22Rv1 (cell line): ENCODE measurements at regions not wholly inside any gene's neighbourhood (a gene's known extent, or its start where the extent isn't known, plus 50 kb on each side); places are given as distances from the start of the nearest gene placed in this dataset.

Experiments
- H3K27ac ChIP-seq: fragments of 450-650 bp; 2 replicates; pipeline ENCODE4 v1.5.1; 2017
- ZFX ChIP-seq: fragments of 450-650 bp; IDR thresholded peaks from 2 replicates; pipeline ENCODE4 v1.6.1; 2017; ENCODE audit warnings: antibody characterized with exemption, borderline replicate concordance
- TF ChIP-seq, protein P1 (sequence below): fragments of 450-650 bp; IDR thresholded peaks from 2 replicates; pipeline ENCODE4 v1.5.1; 2017; ENCODE audit warnings: mild to moderate bottlenecking

DNA sequence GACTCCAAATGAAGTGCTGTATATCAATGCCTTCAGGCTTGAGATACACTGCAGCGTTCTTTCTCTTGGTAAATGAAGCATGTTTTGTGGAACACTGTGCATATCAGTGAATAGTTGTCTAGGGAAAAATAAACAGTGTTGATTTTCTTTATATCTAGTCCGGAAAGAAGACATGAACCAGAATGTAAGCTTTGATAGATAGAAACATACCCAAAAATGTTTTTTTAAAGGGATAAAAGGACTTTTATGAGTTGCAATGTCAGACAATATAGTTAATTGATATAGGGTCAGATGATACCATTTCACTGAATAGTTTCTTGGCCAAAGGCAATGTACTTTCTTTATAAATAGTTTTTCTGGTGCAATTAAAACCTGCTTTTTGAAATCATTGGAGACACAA lies 1037.8 kb downstream of the OTOL1 start:
- TF ChIP-seq ZFX: no peak
- TF ChIP-seq, protein P1, sequence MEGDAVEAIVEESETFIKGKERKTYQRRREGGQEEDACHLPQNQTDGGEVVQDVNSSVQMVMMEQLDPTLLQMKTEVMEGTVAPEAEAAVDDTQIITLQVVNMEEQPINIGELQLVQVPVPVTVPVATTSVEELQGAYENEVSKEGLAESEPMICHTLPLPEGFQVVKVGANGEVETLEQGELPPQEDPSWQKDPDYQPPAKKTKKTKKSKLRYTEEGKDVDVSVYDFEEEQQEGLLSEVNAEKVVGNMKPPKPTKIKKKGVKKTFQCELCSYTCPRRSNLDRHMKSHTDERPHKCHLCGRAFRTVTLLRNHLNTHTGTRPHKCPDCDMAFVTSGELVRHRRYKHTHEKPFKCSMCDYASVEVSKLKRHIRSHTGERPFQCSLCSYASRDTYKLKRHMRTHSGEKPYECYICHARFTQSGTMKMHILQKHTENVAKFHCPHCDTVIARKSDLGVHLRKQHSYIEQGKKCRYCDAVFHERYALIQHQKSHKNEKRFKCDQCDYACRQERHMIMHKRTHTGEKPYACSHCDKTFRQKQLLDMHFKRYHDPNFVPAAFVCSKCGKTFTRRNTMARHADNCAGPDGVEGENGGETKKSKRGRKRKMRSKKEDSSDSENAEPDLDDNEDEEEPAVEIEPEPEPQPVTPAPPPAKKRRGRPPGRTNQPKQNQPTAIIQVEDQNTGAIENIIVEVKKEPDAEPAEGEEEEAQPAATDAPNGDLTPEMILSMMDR: no peak
- H3K27ac ChIP-seq: no peak overlapping the region

DNA sequence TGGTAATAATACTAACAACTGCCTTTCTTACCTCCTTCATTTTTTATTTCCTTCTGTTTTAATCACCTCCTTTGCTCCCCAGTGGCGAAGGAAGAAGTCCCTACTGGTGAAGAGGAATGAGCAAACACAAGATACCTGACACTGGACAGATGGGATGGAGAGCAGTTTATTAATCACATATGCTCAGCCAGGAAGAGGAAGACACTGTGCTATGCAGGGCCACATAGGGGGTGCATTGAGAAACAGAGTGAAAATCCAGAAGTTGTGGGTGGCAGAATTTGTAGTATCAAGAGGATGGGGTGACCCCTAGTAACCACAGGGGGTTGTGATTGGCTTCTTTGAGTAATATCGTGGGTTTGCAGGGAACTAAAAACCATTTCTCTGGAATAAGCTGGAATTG lies 1041.9 kb downstream of the OTOL1 start:
- TF ChIP-seq ZFX: no peak
- TF ChIP-seq, protein P1: no peak
- H3K27ac ChIP-seq: no peak overlapping the region

DNA sequence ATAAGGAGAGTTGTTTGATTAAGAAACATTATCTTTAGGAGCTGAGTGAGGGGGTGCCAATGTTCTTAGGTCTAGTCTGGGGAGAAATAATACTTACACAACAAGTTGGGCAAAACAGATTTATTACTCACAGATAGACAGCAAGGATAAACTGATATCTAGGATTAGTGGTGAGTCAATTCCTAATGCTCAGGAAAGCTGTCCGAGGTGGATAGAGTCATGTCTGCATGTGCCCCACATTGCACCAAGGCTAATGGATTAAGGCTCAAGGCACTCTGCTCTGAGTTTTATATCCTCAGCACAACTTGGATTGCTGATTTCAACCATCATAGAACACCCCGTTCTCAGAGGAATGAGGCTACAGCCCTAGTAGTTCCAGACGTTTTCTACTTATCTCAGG lies 1042.3 kb downstream of the OTOL1 start:
- no peak overlapping the region for H3K27ac ChIP-seq
- no peak for TF ChIP-seq ZFX
- TF ChIP-seq, protein P1: no peak

DNA sequence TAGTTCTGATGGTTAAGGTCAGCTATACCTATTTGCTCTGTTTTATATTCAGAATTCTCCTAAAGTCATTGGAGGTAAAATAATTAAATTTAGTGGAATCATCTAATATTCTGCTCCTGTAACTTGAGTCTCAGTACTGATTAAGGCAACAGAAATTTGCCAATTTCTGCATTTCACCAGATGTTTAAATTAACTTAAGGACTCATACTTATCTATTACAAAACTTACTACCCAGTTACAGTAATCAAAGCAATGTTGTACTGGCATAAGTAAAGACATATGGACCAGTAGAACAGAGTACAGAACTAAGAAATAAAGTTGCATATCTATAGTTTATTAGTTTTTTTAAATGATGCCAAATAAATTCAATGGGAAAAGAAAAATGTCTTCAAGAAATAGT lies 1043.8 kb downstream of the OTOL1 start:
- no peak overlapping the region for H3K27ac ChIP-seq
- no peak for TF ChIP-seq ZFX
- TF ChIP-seq, protein P1: no peak

DNA sequence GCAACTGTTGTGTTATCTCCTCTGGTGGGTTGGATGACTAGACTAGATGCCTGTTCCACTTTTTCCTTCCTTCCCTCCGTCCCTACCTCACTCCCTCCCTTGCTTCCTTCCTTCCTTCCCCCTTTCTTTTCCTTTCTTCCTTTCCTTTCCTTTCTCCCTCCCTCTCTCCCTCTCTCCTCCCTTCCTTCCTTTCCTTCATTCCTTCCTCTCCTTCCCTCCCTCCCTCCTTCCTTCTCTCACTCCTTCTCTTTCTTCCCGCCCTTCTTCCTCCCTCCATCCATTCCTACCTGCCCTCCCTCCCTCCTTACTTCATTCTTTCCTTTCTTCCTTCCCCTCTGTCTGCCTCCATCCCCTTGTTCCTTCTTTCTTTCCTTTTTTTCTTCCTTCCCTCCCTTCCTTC lies 1045.3 kb downstream of the OTOL1 start:
- no peak for TF ChIP-seq ZFX
- TF ChIP-seq, protein P1: no peak
- H3K27ac ChIP-seq: no peak overlapping the region

DNA sequence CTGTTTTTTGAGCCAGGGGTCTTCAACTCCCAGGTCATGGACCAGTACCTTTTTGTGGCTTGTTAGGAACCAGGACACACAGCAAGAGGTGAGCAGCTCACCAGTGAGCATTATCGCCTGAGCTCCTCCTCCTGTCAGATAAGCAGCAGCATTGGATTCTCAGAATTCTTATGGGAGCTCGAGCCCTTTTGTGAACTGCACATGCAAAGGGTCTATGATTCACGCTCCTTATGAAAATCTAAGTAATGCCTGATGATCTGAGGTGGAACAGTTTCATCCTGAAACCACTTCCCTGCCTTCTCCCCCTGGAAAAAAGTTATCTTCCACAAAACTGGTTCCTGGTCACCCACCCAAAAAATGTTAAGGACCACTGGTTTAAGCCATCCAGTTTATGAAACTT lies 1047.6 kb downstream of the OTOL1 start:
- no peak overlapping the region for H3K27ac ChIP-seq
- no peak for TF ChIP-seq ZFX

DNA sequence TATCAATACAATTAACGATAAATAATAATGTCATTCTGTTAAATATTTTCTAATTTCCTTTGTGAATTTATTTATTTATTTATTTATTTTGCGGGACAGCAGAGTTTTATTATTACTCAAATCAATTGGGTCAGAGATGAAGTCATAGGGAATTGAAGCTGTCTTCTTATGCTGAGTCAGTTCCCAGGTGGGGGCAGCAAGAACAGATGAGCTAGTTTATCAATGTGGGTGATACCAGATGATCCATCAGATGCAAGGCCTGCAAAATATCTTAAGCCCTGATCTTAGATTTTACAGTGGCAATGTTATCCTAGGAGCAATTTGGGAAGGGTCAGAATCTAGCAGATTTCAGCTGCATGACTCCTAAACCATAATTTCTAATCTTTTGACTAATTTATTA lies 1050.3 kb downstream of the OTOL1 start:
- H3K27ac ChIP-seq: no peak overlapping the region
- TF ChIP-seq ZFX: no peak
- TF ChIP-seq, protein P1: no peak

DNA sequence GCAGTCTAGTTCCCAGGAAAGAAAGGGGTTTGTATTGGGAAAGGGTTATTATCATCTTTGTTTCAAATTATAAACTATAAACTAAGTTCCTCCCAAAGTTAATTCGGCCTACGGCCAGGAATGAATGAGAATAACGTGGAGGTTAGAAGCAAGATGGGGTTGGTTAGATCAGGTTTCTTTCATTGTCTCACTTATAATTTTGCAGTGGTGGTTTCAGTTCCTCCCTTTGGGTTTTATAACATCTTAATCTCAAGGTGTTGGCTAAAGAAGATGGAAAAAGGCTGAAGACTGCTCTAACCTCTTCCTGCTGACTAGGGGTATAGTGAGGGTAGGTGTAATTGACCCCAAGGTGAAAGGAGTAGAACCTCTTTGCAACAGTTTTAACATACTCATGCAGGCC lies 1050.7 kb downstream of the OTOL1 start:
- TF ChIP-seq, protein P1: no peak
- no peak for TF ChIP-seq ZFX

More for the DNA sequence above, 1050.7 kb downstream of the OTOL1 start:
- no peak overlapping the region for H3K27ac ChIP-seq
